ENCODE measurements at regions not wholly inside any gene's neighbourhood (a gene's known extent, or its start where the extent isn't known, plus 50 kb on each side); places are given as distances from the start of the nearest gene placed in this dataset.
"Not testable (repeated sequence)": the region's sequence is repeated elsewhere in the genome, so short reads cannot be mapped to it uniquely, and the experiment has no call there.

GRCh38 chr2:6147215-6147614 is 455.0 kb downstream of the SOX11 start:
- not testable (repeated sequence) for TF ChIP-seq CTCF (IDR thresholded peaks at IDR 0.05); EZH2 (IDR thresholded peaks at IDR 0.05; ENCODE audit: borderline replicate concordance, insufficient read depth, low read depth, low read length, poor library complexity, severe bottlenecking)

Measured in B cell (primary cell).